ENCODE measurements at regions not wholly inside any gene's neighbourhood (a gene's known extent, or its start where the extent isn't known, plus 50 kb on each side); places are given as distances from the start of the nearest gene placed in this dataset.
"Not testable (repeated sequence)": the region's sequence is repeated elsewhere in the genome, so short reads cannot be mapped to it uniquely, and the experiment has no call there.

DNA sequence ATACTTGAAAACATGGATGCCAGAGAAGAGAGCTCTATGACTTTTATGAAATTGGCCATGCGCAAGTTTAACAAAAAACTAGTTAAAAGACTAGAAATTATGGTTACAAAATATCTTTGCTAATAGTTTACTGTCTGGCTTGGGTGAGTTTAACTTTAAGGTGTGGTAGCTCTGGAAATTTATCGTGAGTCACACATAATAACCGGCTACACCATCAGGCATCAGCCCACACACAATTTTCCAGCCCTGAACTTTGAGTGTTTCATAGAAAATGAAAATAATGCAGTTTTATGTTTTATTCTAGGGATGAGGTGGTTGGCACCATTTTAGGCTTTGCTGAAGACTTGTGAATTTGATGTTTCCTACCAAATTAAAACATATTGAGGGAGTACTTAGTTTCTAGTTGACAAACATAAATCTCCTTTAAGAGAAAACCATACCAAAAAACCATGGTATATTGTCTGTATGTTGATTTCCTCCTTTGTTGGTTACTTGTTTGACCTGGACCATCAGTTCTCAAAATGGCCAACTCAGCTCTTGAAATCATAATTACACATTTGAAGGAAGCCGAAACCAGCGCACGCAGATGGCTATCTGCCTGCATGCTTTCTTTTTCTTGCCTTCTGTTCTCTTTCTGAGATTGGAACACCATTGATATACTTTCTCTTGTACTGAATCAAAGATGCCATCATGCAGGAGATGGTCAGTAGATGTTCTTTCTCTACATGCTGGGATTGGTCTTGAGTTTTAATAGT is 125.1 kb downstream of the AKAP11 start:
- DNase-seq (ENCODE audit: low read depth, low spot score): no peak

DNA sequence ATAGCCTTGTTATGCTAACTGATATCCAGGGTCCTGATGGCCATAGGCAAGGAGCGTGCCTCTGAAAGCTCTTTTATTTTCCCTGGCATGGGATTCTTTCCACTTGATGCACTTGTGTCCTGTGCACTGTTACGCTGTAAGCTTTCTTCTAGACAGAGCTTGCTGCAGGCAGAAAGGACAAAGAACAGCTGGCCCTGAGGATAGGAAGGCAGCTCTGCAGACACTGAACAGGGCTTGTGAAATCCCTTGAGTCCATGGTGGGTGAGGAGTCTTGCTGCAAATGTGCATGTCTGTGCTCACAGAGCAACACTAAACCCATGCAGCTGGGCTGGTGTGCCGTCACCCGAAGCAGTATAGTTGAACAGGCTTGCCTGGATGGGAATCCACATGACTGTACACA is 126.6 kb downstream of the AKAP11 start:
- no peak for DNase-seq (ENCODE audit: low read depth, low spot score)

DNA sequence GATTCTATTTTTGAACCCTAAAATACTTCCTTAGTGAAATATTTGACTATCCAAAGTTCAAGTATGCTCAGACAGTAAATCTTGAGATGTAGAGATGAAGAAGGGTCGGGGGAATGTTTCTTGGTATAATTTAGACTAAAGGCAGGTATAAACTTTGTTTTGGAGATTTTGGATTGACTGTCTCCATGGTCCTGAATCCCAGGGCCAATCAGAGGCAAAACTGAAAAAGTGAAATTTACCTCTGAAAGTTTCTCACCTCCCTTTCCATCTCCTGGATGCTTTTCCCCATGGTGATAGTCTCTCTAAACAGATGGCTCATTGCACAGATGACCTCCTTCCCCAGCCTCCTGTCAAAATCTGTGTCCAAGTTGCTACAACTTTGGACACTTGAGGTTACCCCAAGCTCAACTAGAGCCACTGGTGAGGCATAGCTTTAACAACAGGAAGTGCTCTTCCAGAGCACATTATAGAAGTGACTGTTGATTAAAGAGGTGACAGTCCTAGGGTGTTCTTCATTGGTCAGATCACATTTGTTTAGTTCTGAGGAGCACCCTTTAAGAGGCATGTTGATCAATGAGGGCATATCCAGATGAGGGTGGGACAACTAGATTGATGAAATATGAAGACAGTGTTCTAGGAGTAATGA is 128.4 kb downstream of the AKAP11 start:
- no peak for DNase-seq (ENCODE audit: low read depth, low spot score)

DNA sequence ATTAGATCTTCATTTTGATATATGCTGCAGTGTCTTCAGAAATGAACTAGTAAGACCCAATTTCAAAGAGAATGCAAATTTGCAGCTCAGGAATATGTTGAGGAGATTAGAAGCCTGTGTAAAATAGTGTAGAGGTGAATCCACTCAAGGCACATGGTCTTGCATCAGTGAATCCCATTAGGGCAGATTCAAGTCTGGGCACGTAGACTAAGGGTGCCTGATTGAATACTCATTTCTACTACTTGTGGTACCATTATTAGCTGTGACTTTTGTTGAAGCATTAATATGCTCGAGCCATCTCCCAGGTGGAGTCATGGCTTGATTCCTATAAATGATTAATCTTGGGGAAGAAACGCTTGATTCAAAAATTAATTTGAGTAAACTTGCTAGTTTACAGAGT is 129.4 kb downstream of the AKAP11 start:
- DNase-seq (ENCODE audit: low read depth, low spot score): no peak

DNA sequence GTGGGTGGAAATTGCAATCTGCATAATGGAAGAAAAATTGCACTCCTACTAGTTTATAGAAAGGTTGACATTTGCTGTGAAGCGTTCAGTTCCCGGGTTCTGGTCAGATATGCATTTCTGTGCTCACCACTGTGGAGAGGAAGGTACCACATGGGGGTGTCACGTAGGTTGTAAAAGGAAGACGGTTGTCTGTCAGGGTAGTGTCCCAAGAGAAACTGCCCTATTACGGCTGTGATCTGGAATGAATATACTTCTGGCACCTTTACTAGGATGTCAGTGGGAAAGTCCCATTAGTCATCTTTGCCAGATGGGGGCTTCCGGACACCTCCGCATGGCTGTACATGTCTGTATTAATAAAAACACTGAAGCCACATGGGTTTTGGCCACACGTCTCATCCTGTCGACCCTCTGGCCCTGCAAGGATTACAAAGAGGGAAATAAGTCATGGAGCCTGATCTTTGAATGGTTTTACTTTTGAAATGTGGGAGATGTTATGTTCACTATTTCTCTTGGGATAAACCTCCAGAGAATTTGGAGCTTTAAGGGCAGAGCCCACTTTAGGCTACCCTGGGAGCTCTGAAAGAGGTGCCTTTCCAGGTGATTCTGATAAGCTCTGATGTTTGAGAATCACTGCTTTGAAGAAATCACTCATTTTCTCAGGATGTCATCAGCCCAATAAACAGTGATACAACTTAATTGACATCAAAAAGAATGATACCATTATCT is 133.9 kb downstream of the AKAP11 start:
- no peak for DNase-seq (ENCODE audit: low read depth, low spot score)

DNA sequence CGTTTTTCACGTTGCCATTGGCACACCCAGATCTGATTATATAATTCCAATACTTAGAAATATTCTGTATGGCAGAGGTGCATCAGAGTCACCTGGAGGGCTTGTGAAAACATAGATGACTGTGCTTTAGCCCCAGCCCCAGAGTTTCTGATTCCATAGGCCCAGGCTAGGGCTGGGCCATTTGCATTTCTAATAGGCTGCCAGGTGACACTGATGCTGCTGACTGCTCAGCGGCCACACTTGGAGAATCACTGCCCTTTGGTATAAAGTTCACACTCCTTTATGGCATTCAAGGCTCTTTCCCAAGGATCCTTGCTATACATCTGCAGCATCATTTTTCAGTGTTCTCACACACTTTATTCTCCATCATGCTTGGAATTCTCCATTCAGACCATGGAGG is 137.1 kb downstream of the AKAP11 start:
- no peak for DNase-seq (ENCODE audit: low read depth, low spot score)

DNA sequence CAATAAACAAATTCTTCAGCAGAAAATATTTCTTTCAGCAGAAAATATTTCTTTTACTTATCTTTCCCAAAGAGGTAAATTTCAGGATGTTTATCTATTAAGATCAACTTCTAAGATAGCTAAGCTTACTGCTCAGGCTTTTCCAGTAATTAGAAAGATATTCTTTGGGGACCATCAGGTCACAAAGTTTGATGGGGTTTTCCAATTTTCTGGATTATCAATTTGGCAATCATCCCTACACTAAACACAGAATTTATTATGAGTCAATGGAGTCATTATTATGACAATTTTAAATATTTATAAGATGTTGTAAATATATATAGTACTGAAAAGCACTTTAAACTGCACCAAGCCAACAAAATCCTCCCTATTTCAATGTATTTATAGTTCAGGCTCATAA is 137.6 kb downstream of the AKAP11 start:
- DNase-seq (ENCODE audit: low read depth, low spot score): no peak

DNA sequence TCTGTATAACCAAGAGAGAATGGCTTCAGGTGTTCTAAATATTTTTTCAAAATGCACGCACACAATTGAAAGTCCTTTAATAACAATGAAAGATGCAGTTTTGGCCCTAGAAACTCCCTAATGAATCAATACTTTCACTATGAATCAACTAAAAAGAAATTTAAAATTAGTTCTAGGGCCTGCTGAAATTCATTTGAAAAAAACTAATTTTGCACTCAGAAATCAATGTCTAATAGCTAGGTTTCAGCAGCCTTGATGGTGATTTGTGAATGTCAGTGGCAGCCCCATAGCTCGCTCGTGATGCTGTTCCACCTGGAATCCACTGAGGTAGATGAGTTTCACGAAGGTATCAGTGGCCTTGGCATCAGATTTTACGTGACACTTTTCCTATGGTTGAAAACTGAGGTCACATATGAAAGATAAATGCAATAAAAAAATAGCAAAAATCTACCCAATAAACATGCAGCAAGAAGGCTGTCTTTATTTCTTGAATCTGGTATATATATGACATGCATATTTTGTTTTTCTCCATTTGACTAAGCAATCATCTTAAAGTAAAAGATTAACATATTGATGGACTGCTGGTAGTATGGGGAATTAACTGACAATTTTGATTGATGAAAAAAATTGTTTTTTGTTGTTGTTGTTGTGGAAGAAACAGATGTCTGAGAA is 141.0 kb downstream of the AKAP11 start:
- DNase-seq (ENCODE audit: low read depth, low spot score): no peak

DNA sequence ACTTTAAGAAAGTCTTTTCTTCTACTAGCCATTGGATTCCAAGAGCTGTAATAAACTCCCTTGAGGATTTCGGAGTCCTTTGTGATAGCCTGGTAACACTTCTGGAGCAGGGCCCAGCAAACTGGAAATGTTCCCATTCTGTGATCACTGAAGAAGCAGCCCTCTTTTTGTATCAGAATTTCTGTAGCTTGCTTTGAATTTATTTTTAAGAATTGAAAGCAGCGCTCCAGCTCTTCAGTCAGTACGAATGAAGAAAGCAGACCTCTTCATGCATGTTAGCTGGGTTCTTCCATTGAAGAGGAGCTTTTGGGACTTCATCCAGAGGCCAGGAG is 141.5 kb downstream of the AKAP11 start:
- no peak for DNase-seq (ENCODE audit: low read depth, low spot score)

DNA sequence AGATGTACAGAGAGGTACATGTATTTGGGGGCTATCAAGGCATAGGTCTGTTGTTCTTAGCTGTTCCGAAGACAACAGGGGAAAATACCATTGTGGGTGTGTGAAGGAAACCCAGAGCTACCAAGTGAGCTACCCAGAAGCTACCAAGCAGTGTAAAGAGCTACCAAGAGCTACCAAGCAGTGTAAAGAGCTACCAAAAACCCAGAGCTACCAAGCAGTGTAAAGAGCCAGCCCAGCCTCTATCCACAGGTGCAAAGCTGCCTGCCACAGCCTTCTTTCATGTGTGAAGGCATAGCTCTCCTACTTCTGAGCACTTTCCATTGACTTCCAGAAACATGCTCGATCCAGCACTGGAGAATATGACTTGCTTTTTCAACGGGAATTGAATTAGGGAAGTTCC is 145.7 kb downstream of the AKAP11 start:
- DNase-seq (ENCODE audit: low read depth, low spot score): no peak

DNA sequence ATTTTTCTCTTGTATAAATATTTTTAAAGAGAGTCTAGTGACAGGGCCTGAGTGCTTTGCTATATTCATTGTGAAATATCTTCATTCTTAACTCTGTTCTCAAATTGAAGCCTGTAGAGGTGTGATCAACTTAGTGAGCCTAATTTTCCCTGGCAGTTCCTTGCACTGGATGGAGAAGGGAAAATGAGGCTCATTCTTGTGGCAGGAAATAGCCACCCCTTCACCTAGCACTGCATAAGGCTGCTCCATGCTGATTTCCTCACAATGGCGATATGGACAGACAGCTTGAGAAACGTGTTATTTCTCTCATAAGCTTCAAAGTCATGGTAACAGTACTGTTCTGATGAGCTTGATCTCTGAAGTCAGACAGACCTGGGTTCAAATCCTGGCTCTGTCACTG is 146.2 kb downstream of the AKAP11 start:
- DNase-seq (ENCODE audit: low read depth, low spot score): no peak

DNA sequence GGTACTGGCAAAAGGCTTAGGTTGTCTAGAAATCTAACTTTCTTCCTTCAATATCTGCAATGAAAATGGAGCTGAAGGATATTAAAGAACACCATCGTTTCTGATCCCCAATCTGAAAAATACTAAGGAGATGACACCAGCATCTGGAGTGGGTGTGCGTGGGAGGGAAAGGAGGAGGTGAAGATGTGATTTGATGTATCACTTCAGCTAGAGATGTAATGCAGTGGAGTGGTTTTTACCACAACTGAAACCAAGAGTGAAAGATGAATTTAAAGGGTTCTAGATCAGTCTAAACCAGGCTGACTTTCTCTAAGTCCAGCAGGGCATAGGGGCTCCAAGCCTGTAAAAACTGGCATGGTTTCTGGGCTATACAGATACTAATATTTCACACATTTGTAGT is 148.4 kb downstream of the AKAP11 start:
- no peak for DNase-seq (ENCODE audit: low read depth, low spot score)

DNA sequence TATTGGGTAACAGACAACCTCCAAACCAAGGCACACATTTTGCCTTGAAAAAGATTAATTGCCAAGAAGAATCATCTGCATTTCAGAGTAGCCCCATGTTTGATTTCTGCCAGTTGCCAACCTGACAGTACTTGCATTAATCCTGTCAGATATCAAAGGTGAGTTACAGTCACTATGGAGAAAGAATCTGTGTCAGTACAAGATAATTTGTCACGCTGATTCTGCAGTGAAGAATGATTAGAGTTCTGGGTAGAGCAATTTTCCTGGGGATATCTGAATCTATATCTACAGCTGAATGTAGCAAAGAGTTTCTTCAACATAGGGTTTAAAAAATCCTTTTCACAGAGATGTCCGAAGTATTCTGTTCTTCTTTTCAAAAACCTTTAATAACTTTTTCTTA is 150.7 kb downstream of the AKAP11 start:
- no peak for DNase-seq (ENCODE audit: low read depth, low spot score)

DNA sequence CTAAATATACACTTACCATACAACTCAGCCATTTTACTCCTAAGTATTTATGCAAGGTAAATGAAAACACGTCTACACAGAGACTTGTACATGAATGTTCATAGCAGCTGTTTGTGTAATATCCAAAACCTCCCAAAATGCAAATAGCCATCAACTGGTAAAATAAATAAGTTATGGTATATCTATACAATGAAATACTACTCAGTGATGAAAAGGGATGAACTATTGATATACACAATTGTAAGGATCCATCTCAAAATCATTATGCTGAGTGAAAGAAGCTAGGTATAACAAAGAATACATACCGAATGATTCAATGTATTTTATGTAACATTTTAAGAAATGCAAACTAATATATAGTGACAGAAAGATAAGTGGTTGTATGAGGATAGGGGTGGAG is 149.8 kb upstream of the TNFSF11 start:
- no peak for DNase-seq (ENCODE audit: low read depth, low spot score)

DNA sequence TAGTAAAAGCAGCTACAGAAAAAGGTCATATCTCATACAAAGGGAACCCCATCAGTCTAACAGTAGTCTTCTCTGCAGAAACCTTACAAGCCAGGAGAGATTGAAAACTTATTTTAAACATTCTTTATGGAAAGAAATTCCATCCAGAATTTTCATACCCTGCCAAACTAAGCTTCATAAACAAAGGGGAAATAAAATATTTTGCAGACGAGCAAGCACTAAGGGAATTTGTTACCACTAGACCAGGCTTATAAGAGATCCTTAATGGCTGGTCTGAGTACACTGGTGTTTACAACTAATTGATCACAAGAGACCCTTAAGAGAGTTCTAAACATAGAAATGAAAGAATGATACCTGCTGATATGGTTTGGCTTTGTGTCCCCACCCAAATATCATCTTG is 128.6 kb upstream of the TNFSF11 start:
- DNase-seq (ENCODE audit: low read depth, low spot score): no peak

DNA sequence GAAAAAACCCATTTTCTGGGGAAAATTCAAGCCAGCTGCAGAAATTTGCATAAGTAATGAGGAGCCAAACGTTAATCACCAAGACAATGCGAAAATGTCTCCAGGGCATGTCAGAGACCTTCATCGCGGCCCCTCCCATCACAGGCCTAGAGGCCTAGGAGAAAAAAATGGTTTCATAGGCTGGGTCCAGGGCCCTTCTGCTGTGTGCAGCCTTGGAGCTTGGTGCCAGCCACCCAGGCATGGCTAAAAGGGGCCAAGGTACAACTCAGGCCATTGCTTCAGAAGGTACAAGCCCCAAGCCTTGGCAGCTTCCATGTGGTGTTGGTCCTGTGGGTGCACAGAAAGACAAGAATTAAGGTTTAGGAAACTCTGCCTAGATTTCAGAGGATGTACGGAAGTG is 127.4 kb upstream of the TNFSF11 start:
- DNase-seq (ENCODE audit: low read depth, low spot score): not testable (repeated sequence)

DNA sequence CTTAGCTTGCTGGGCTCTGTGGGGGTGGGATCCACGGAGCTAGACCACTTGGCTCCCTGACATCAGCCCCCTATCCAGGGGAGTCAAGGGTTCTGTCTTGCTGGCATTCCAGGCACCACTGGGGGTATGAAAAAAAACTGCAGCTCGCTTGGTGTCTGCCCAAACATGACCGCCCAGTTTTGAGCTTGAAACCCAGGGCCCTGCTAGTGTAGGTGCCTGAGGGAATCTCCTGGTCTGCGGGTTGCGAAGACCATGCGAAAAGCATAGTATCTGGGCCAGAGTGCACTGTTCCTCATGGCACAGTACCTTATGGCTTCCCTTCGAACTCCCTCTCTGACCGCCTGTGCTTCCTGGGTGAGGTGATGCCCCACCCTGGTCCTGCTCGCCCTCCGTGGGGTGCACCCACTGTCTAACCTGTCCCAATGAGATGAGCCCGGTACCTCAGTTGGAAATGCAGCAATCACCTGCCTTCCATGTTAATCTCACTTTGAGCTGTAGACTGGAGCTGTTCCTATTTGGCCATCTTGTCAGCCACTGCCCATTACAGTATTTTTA is 120.8 kb upstream of the TNFSF11 start:
- no peak for DNase-seq (ENCODE audit: low read depth, low spot score)

DNA sequence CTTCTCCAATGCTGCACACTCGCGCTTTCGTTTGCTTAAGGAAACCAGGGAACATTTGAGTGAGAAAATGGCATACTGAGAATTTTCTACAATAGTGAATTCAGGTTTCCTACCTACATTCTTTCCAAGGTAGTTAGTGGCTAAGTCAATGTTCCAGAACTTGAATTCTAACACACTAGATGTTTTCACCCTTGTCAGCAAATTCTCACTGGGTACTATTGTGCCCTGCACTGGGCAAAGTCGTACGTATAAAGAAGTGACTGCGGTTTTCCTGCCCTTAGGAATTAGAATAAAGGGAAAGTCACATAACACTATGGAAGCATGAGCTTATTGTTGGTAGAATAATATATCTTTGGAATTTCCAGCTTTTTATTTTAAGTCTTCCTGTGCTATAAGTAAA is 119.2 kb upstream of the TNFSF11 start:
- DNase-seq (ENCODE audit: low read depth, low spot score): no peak

DNA sequence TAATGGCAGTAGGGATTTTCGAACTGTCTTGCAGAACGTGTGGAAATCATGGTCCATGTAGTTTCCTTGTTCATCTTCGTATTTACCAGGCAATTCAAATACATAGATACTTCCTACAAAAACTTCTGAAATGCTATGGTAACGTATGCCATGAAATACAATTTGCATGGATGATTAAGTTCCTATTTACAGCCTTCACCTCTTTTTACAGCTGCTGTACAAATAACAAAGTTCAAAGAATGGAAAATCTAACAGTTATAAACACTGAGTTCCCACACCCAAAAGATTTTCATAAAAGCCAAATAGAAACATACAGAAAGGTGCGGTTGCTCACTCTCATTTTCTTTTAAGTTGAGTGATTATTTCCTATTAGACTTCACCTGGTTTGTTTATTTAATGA is 115.8 kb upstream of the TNFSF11 start:
- no peak for DNase-seq (ENCODE audit: low read depth, low spot score)

DNA sequence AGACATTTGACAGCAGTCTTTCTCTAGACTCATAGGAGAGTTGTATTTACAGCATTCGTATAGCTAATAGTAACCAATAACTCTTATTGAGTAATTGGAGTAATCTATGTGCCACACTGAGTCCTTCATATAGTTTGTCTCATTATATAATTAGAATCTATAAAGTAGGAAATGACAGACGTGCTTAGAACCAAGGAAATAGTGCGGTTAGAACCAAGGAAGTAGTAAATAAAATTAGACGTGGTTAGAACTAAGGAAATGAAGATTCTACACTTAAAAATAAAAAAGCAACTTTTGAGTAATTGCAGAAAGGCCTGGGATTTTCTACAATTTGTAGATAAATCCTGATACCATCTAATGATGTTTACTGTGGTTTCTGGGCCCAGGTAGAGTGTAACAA is 107.8 kb upstream of the TNFSF11 start:
- no peak for DNase-seq (ENCODE audit: low read depth, low spot score)

DNA sequence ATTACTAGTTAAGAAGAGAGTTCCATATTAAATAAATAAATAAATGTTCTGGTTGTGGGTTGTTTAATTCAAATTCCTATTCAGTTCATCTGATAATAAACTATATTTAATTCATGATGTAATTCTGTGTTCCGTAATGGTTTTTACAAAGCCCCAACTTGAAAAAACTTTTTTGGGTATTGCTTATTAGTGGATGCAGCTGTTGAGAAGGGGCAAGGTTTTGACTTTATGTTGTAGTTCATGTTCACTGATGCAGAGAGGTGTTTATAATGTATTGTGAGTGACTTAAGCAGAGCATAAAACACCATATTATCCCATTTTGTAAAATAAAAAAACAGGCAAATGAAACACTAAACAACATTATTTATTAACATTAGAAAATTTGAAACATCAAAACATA is 107.3 kb upstream of the TNFSF11 start:
- no peak for DNase-seq (ENCODE audit: low read depth, low spot score)

DNA sequence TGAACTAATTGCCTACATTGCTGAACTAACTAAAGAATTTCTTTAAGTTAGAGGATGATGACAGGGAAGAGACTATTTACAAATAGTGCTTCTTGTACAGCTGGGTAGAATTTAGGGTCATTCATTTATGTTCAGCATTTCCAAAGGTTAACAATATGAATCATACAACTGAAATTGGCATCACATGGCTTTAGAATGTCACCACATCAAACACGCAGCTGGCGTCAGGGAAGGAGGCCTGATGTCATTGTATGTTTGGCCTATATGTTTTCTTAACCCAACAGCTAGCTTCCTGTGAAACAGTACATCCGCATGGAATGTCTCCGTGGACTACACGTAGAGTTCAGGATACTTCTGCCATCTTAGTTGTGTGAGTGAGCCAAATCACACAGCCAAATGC is 99.0 kb upstream of the TNFSF11 start:
- no peak for DNase-seq (ENCODE audit: low read depth, low spot score)
